ACHN (cell line): ENCODE measurements at regions not wholly inside any gene's neighbourhood (a gene's known extent, or its start where the extent isn't known, plus 50 kb on each side); places are given as distances from the start of the nearest gene placed in this dataset.

Experiments used
- DNase-seq: peaks from one replicate; pipeline ENCODE4 v3.0.0-alpha.2; 2015
- in situ Hi-C: cut with HindIII; loops from 2 replicates; pipeline ENCODE4 v1.10.0; 2017; ENCODE audit warnings: low sequenced_read_pairs, low pct_ligation_motif_present, low pct_unique_long_range_greater_than_20kb

DNA sequence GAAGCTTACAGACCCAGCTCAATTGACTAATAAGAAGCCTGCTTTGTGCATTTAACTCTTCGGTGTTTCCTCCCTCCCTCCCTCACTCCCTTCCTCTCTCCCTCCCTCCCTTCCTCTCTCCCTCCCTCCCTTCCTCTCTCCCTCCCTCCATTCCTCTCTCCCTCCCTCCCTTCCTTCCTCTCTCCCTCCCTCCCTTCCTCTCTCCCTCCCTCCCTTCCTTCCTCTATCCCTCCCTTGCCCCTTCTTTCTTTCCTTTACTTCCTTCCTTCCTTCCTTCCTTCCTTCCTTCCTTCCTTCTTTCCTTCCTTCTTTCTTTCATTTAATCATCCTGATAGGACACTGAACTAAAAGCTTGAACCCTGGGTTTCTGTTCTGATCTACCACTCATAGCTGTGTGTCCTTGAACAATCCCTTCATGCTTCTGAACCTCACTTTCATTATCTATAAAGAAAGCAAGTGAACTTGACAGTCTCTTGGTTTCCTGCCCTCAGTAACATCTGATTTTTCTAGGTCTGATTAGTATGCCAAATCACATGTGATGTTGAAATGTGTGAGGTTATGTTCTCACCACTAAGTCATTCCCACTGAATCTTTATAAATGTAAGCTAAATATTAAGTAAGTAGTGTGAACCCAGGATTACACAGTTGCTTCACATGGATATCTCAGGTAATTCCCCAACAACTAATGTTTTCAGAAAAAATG lies 132.3 kb upstream of the BMP2 start:
- no peak for DNase-seq
- in situ Hi-C loops: no loop called here

DNA sequence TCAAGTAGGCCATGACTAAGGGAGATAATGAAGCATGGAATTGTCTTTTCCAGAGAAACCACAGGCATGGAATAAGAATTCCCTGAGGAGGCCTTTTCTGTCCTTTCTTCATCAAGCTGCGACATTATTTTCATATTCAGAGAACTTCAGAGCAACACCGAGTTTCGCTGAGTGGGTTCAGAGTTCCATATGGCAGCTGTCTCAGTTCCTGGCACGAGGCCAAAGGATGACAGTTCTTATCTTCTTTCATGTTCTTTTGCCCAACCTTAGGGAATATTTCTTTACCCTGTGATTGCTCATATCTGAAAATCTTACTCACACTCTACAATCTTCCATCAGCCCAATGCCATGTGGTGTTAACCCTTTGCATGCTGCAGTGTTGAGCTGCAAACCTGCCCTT lies 135.3 kb upstream of the BMP2 start:
- peak; percentile 49 for DNase-seq
- in situ Hi-C loops: no loop called here

- in situ Hi-C loops: no loop called here
- DNase-seq: no peak
These were observed 137.0 kb upstream of the BMP2 start for GRCh38 chr20:6630514-6630913.

GRCh38 chr20:6629564-6629963 lies 137.9 kb upstream of the BMP2 start:
- in situ Hi-C loops: no loop called here
- no peak for DNase-seq

DNA sequence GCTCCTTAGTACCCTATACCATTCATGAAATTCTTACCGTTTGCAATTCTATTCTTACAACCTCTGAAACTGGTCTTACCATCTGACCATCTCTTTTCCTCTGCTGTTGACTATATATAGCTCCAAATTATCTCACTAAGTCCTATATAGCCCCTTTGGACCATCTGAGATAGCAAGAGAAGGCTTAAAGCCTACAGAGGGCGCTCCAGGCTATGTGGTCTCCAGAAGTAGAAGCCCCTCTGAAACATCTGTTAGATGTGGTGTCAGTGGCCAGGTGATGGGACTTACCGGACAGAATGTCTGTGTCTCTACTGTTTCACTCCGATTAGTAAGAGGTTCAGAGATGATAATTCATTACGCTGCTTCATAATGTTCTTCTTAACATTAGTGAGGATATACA lies 140.7 kb upstream of the BMP2 start:
- DNase-seq: no peak
- in situ Hi-C loops: no loop called here

DNA sequence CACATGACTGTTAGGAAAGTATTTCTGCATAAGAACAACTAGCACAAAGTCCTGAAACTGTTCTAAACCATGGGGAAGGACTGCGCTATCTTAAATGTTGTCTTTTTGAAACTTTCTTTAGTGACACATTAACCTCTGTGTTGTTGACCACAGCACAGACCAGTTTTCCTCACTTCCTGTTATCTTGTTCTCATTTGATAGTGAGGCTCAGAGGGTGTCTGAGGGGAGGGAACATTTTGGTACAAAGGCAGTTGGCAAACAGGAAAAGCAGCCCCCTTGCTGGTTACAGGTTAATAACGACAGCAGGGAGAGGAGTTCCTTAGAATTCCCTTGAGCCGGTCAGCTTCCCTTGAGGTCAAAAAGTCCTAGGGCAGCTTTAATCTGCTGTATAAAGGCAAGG lies 143.5 kb upstream of the BMP2 start:
- DNase-seq: no peak
- in situ Hi-C loops: no loop called here

DNA sequence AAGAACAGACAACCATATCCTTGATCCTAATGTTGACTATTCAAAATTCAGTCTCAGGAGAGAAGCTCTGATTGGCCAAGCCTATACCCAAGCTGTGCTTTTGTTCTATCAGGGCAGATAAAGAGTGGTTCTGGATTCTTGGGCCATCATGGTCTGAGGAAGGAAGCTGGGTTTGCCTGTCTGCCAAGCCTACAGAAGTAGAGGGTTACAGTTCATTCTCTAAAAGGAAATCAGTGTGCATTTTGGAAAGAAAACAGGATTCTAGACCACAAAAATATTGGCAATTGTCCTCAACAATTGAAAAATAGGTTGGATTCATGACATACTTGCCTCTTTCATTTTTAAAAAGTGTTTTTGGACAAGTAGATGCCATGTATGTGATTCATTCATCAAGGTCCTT lies 145.4 kb upstream of the BMP2 start:
- in situ Hi-C loops: no loop called here
- no peak for DNase-seq

DNA sequence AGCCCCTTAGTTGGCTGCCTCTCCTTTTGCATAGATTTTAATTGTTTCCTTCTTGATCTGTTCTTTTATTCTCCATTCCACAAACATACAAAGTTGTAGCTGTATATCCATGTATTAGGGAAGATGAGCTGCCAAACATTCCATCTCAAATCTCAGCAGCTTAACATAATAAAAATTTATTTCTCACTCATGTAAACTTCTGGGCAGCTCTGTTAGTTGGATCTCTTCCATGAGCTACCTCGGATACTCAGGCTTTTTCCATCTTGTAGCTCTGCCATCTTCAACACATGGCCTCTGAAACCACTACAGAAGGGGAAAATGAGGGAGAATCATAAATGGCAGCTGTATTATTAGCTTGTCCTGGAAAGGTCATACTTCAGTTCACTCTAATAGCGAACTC lies 149.4 kb upstream of the BMP2 start:
- no peak for DNase-seq
- in situ Hi-C loops: no loop called here

- in situ Hi-C loops: no loop called here
- no peak for DNase-seq
These were observed 151.1 kb upstream of the BMP2 start for GRCh38 chr20:6616421-6616820.

GRCh38 chr20:6614836-6615235 lies 152.7 kb upstream of the BMP2 start:
- in situ Hi-C loops: no loop called here

GRCh38 chr20:6613280-6613861 lies 154.1 kb upstream of the BMP2 start:
- no peak for DNase-seq
- in situ Hi-C loops: no loop called here

More at GRCh38 chr20:6614836-6615235, 152.7 kb upstream of the BMP2 start:
- DNase-seq: no peak

DNA sequence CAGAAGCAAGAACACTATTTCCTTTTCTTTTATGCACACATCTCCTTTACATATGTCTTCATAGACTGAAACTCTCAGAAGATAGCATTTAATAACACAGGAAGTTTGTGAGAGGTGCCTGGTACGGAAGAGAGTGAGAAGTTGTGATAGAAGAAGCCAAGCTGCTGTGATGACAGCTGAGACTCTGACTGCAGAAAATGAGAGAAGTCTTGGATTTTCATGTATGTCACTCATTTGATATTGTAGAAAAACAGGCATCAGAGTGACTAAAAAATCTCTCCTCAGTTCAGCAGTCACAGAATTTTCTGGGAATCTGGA lies 154.9 kb upstream of the BMP2 start:
- in situ Hi-C loops: no loop called here
- DNase-seq: no peak

DNA sequence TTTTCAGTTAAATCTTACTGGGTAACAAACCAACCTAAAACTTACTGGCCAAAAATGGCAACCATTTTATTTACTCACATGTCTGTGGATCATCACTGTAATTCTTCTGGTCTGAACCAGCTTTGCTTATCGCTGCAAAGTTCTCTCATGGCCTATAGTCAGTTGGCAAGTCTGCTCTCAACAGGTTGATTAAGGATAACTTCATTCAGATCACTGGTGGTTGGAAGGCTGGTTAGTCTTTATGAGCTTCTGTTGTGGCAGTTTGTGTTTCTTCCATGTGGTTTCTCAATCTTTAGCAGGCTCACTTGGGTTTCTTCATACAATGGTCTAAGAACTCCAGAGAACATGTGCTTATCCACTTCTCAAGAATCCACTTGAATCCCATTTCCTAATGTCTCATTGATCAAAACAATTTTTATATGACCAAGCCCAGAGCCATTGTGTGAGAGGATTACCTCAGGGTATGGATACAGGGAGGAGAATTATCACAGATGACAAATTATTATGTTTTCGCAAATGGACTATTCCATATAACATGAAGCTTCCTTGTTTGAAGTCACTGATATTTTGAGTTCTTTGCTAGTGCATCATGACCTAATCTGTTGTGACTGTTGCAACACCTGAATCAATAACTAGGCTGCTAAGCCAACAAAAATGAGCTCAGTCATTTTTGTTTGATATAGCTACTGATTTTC lies 155.4 kb upstream of the BMP2 start:
- in situ Hi-C loops: no loop called here
- no peak for DNase-seq

DNA sequence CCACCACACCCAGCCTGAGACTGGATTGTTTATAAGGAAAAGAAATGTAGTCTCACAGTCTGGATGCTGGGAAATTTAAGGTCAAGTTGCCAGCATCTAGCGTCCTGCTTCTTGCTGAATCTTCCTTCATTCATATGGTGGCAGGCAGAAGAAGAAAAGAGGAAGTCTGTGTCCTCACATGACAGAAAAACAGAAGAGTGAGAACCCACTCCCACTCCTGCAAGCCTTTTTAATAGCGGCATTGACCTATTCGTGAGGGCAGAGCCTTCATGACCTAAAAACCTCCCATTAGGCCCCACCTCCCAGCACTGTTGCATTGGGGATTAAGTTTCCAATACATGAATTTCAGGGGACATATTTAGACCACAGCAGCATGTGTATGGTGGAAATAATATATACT lies 160.8 kb upstream of the BMP2 start:
- in situ Hi-C loops: no loop called here
- no peak for DNase-seq

GRCh38 chr20:6605055-6605935 lies 162.2 kb upstream of the BMP2 start:
- in situ Hi-C loops: no loop called here
- no peak for DNase-seq

DNA sequence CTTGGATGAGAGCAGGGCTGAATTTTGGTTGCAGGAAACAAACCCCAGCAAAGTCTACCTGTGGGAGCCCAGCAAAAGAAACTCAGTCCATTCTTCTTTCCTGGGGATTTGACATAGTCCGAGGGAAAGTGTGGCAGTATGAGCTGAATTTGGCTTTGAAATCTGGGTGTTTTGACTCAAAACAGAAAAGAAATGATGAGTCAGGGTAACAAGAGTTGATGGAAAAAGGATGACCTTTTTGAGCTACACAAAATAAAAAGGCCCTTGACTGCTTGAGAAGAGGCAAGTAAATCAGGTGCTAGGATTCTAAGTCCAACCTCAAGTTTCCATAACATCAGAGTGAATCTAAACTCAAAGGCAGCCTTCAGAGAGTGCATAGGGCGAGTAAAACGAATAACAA lies 163.3 kb upstream of the BMP2 start:
- in situ Hi-C loops: no loop called here
- no peak for DNase-seq

DNA sequence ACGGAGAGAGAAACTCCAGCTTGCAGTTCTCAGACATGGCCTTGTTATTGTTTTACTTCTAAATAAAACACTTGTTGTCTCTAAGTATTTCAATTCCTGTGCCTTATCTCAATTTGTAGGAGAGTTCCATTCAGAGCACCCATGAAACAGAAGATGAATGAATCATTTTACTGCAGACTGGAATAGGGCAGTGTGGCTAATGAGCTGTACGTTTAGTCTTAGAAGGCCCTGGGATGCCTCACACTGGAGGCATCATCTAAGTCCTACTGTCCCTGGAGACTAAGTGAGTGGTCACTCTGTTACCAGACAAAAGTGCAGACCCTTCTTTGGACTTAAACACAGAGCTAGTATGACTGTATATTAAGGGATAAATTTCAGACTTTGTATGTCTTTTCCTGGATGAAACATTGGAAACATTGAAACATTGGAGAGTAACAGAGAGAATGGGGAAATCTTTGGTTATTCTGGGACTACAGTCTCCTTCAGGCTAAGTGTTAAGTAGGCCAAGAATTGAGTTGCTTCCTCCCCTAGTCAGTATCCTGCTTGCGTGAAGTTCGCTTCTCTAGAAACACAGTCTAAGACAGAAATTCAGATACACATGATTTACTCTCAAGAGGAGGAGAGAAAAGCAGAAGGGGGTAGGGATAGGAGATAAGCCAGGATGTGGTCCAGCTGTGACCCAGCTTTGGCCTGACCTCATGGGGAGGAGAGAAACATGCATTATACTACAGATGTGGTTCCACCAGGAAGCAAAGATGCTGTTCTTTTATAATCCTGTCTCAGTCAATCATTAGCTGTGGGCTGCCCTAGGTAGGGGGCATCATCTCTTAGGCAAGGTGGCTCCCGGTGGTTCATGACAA lies 167.4 kb upstream of the BMP2 start:
- in situ Hi-C loops: no loop called here
- DNase-seq: no peak

GRCh38 chr20:6595704-6596103 lies 171.8 kb upstream of the BMP2 start:
- in situ Hi-C loops: no loop called here
- DNase-seq: no peak
